MM.1S (cell line): ENCODE measurements at regions not wholly inside any gene's neighbourhood (a gene's known extent, or its start where the extent isn't known, plus 50 kb on each side); places are given as distances from the start of the nearest gene placed in this dataset.

ENCODE experiments used
- DNase-seq: peaks from one replicate; pipeline ENCODE4 v3.0.0-alpha.2; 2015
- H2AFZ ChIP-seq: fragments of 300-600 bp; sonication (generic); 2 replicates; pipeline ENCODE4 v1.6.0; 2016; ENCODE audit warnings: antibody characterized with exemption, low read length
- H3F3A ChIP-seq: fragments of 300-600 bp; sonication (generic); 2 replicates; pipeline ENCODE4 v1.6.1; 2016; ENCODE audit warnings: mild to moderate bottlenecking, antibody characterized with exemption, low read length, moderate library complexity, mixed read lengths; ENCODE audit not compliant: insufficient read depth
- H3K27ac ChIP-seq: fragments of 300-600 bp; sonication (generic); 2 replicates; pipeline ENCODE4 v1.5.1; 2016; ENCODE audit warnings: mild to moderate bottlenecking, low read length
- H3K27me3 ChIP-seq: fragments of 300-600 bp; sonication (generic); replicated peaks from 2 replicates; pipeline ENCODE4 v1.6.0; 2016; ENCODE audit warnings: low read length; ENCODE audit not compliant: insufficient read depth
- H3K36me3 ChIP-seq: fragments of 300-600 bp; sonication (generic); replicated peaks from 2 replicates; pipeline ENCODE4 v1.6.1; 2016; ENCODE audit warnings: mild to moderate bottlenecking, low read length, mixed read lengths; ENCODE audit not compliant: insufficient read depth
- H3K4me1 ChIP-seq: fragments of 300-600 bp; sonication (generic); 2 replicates; pipeline ENCODE4 v1.6.1; 2016; ENCODE audit warnings: low read length, mixed read lengths
- H3K4me2 ChIP-seq: fragments of 300-600 bp; sonication (generic); 2 replicates; pipeline ENCODE4 v1.6.0; 2016; ENCODE audit warnings: low read depth, low read length
- H3K4me3 ChIP-seq: fragments of 300-600 bp; sonication (generic); 2 replicates; pipeline ENCODE4 v1.5.1; 2016; ENCODE audit warnings: low read length, mixed read lengths
- H3K79me2 ChIP-seq: fragments of 300-600 bp; sonication (generic); 2 replicates; pipeline ENCODE4 v1.6.1; 2016; ENCODE audit warnings: mixed run types, low read length, mixed read lengths
- H3K9ac ChIP-seq: fragments of 300-600 bp; sonication (generic); 2 replicates; pipeline ENCODE4 v1.6.1; 2016; ENCODE audit warnings: low read length, mixed read lengths
- H3K9me2 ChIP-seq: fragments of 300-600 bp; sonication (generic); replicated peaks from 2 replicates; pipeline ENCODE4 v1.6.1; 2016; ENCODE audit warnings: mild to moderate bottlenecking, low read length, mixed read lengths; ENCODE audit not compliant: insufficient read depth
- H3K9me3 ChIP-seq: fragments of 300-600 bp; sonication (generic); replicated peaks from 2 replicates; pipeline ENCODE4 v1.6.1; 2016; ENCODE audit warnings: mild to moderate bottlenecking, low read length, mixed read lengths; ENCODE audit not compliant: insufficient read depth
- H4K20me1 ChIP-seq: fragments of 300-600 bp; sonication (generic); 2 replicates; pipeline ENCODE4 v1.6.1; 2016; ENCODE audit warnings: mild to moderate bottlenecking, low read length, moderate library complexity, mixed read lengths; ENCODE audit not compliant: insufficient read depth
- EZH2 ChIP-seq: fragments of 300-600 bp; sonication (generic); optimal IDR thresholded peaks from 2 replicates; pipeline ENCODE3; 2017; ENCODE audit warnings: low read depth, mild to moderate bottlenecking, antibody characterized with exemption, low read length, mixed read lengths
- EZH2phosphoT487 ChIP-seq: fragments of 300-600 bp; sonication (generic); IDR thresholded peaks from 2 replicates; pipeline ENCODE4 v1.6.1; 2018; ENCODE audit warnings: antibody characterized with exemption, low read length
- TF ChIP-seq, protein P1 (sequence below): fragments of 300-600 bp; sonication (generic); IDR thresholded peaks from 2 replicates; pipeline ENCODE4 v1.5.1; 2016; ENCODE audit warnings: antibody characterized with exemption, low read length, mixed read lengths

GRCh38 chr4:117637347-117637746 lies 396.9 kb upstream of the NDST3 start:
- Histone ChIP-seq H3K4me3 (no peak overlapping the region), H3K27me3 (no peaks in the 10 kb centered on the region), H3F3A (no peaks in the 10 kb centered on the region), H3K4me2 (no peak overlapping the region), H3K4me1 (no peaks in the 10 kb centered on the region), H3K9me2 (no peaks in the 10 kb centered on the region), H3K27ac (no peak overlapping the region), H3K9me3 (no peaks in the 10 kb centered on the region), H3K79me2 (no peaks in the 10 kb centered on the region), H2AFZ (no peak overlapping the region), H3K9ac (no peak overlapping the region), H4K20me1 (no peaks in the 10 kb centered on the region), H3K36me3 (no peaks in the 10 kb centered on the region)
- TF ChIP-seq EZH2, result no peak
- no peak for TF ChIP-seq EZH2phosphoT487
- TF ChIP-seq, protein P1, sequence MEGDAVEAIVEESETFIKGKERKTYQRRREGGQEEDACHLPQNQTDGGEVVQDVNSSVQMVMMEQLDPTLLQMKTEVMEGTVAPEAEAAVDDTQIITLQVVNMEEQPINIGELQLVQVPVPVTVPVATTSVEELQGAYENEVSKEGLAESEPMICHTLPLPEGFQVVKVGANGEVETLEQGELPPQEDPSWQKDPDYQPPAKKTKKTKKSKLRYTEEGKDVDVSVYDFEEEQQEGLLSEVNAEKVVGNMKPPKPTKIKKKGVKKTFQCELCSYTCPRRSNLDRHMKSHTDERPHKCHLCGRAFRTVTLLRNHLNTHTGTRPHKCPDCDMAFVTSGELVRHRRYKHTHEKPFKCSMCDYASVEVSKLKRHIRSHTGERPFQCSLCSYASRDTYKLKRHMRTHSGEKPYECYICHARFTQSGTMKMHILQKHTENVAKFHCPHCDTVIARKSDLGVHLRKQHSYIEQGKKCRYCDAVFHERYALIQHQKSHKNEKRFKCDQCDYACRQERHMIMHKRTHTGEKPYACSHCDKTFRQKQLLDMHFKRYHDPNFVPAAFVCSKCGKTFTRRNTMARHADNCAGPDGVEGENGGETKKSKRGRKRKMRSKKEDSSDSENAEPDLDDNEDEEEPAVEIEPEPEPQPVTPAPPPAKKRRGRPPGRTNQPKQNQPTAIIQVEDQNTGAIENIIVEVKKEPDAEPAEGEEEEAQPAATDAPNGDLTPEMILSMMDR, result no peak
- DNase-seq, result no peak

GRCh38 chr4:117640836-117641235 lies 393.4 kb upstream of the NDST3 start:
- Histone ChIP-seq H3K4me3 (no peak overlapping the region), H3F3A (no peaks in the 10 kb centered on the region), H3K4me1 (no peaks in the 10 kb centered on the region), H3K79me2 (no peaks in the 10 kb centered on the region), H2AFZ (no peak overlapping the region), H3K9me2 (no peaks in the 10 kb centered on the region), H3K4me2 (no peak overlapping the region), H3K27ac (no peak overlapping the region), H3K36me3 (no peaks in the 10 kb centered on the region), H3K9ac (no peak overlapping the region), H4K20me1 (no peaks in the 10 kb centered on the region), H3K27me3 (no peaks in the 10 kb centered on the region), H3K9me3 (no peaks in the 10 kb centered on the region)
- no peak for TF ChIP-seq EZH2
- TF ChIP-seq, protein P1, result no peak
- no peak for TF ChIP-seq EZH2phosphoT487
- no peak for DNase-seq

DNA sequence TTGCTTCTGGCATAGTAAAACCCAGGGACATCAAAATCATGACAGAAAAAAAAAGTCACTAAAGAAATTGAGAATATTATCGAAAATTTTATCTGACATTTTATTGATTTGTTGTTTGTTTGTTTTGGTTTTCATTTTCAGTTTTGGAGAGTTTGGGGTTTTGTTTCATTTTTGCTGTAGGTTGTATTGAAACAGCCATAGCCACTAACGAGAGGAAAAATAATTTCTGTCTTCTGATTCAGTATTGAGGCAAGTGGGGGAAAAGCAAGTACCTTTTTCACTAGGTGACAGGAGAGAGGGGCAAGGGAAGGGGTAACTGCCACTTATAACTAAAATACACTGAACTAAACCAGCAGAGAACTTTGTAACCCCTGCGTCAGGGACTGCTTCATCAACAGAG lies 392.8 kb upstream of the NDST3 start:
- peak; percentile 11 for DNase-seq
- Histone ChIP-seq H3K4me1 (no peaks in the 10 kb centered on the region), H3K4me3 (no peak overlapping the region), H3K79me2 (no peaks in the 10 kb centered on the region), H3K9ac (no peak overlapping the region; the same call in 1 of the 2 replicates), H2AFZ (peak overlapping the region; percentile 41; the same call in 1 of the 2 replicates), H3K4me2 (peak overlapping the region; percentile 32; the same call in 1 of the 2 replicates), H3K9me3 (no peaks in the 10 kb centered on the region), H3F3A (no peaks in the 10 kb centered on the region), H3K27me3 (no peaks in the 10 kb centered on the region), H3K27ac (peak overlapping the region; percentile 23; the same call in 1 of the 2 replicates), H3K9me2 (no peaks in the 10 kb centered on the region), H4K20me1 (no peaks in the 10 kb centered on the region), H3K36me3 (no peaks in the 10 kb centered on the region)
- TF ChIP-seq EZH2phosphoT487 (no peak), EZH2 (no peak)
- TF ChIP-seq, protein P1, result no peak
